ENCODE measurements at regions not wholly inside any gene's neighbourhood (a gene's known extent, or its start where the extent isn't known, plus 50 kb on each side); places are given as distances from the start of the nearest gene placed in this dataset.

GRCh38 chr18:42583283-42583731, 532.2 kb downstream of the RIT2 start:
- no peak overlapping the region for H3K9ac ChIP-seq
- H3K27me3 ChIP-seq (replicated peaks; ENCODE audit: insufficient read depth): peaks cover 8% of the 10 kb centered on the region; the same call in 1 of the 2 replicates
- H3K27ac ChIP-seq: no peak overlapping the region
- H3K4me2 ChIP-seq (ENCODE audit: unreplicated experiment): no peak overlapping the region
- TF ChIP-seq EZH2 (IDR thresholded peaks at IDR 0.05; ENCODE audit: insufficient read depth, poor library complexity, severe bottlenecking) (no peak), EZH2phosphoT487 (IDR thresholded peaks at IDR 0.05; ENCODE audit: insufficient read depth, low read depth) (no peak)
- no peak overlapping the region for H3K4me3 ChIP-seq
- no peaks in the 10 kb centered on the region for H3K9me3 ChIP-seq (ENCODE audit: low read depth)
- in situ Hi-C loops (cut with MboI): loop anchor here (25.0 kb wide), 1 partner anchor 979 kb away; no protein-coding TSS in a partner anchor
- no peaks in the 10 kb centered on the region for H3K9me2 ChIP-seq (ENCODE audit: insufficient read depth)
- H2AFZ ChIP-seq: no peak overlapping the region
- H4K20me1 ChIP-seq (ENCODE audit: insufficient read depth): no peaks in the 10 kb centered on the region
- no peaks in the 10 kb centered on the region for H3K36me3 ChIP-seq (ENCODE audit: low read depth)
- no peaks in the 10 kb centered on the region for H3K79me2 ChIP-seq (ENCODE audit: insufficient read depth)
- no peaks in the 10 kb centered on the region; the same call in 1 of the 2 replicates for H3F3A ChIP-seq (ENCODE audit: insufficient read depth)
- no peak for DNase-seq
- H3K4me1 ChIP-seq (ENCODE audit: insufficient read depth): peaks cover 7% of the 10 kb centered on the region; the same call in 1 of the 2 replicates
- 2 to 4% methylated on average over 1 of the region's 1 CpG for WGBS, 2 experiments (ENCODE audit: low coverage in 1 of 2, low lambda C conversion rate in 2 of 2, missing lambda C conversion rate in 2 of 2)

DNA sequence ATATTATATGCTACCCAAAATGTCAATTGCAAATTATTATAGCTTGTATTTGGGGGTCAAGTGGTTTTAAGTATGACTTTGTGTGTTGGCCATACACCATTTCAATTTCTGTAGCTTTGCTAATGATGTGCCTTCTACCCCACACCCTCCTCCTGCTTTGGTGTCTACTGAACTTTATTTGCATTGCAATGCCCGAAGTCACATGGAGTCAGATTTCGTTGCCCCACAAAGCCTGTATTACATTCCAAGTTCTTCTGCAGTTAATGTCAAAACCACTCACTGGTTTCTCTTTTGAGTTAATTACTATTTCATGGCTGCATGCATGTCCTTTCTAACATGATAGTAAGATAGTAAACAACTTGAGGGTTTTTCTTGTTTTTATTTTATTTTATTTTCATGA, 528.9 kb downstream of the RIT2 start:
- WGBS, 2 experiments (ENCODE audit: low coverage in 1 of 2, low lambda C conversion rate in 2 of 2, missing lambda C conversion rate in 2 of 2): 42 to 45% methylated on average over 2 of the region's 2 CpGs
- peaks cover 5% of the 10 kb centered on the region; the same call in 1 of the 2 replicates for H3K27me3 ChIP-seq (replicated peaks; ENCODE audit: insufficient read depth)
- H3K36me3 ChIP-seq (ENCODE audit: low read depth): no peaks in the 10 kb centered on the region
- no peak for DNase-seq
- no peak overlapping the region for H3K4me3 ChIP-seq
- no peaks in the 10 kb centered on the region for H3K9me3 ChIP-seq (ENCODE audit: low read depth)
- no peak overlapping the region for H3K27ac ChIP-seq
- no peak overlapping the region for H2AFZ ChIP-seq
- in situ Hi-C loops (cut with MboI): loop anchor here (25.0 kb wide), 1 partner anchor 976 kb away; no protein-coding TSS in a partner anchor
- H3K4me1 ChIP-seq (ENCODE audit: insufficient read depth): no peaks in the 10 kb centered on the region
- no peaks in the 10 kb centered on the region for H4K20me1 ChIP-seq (ENCODE audit: insufficient read depth)
- no peaks in the 10 kb centered on the region for H3K9me2 ChIP-seq (ENCODE audit: insufficient read depth)
- H3K79me2 ChIP-seq (ENCODE audit: insufficient read depth): no peaks in the 10 kb centered on the region
- no peak for TF ChIP-seq EZH2phosphoT487 (IDR thresholded peaks at IDR 0.05; ENCODE audit: insufficient read depth, low read depth)
- no peak for TF ChIP-seq EZH2 (IDR thresholded peaks at IDR 0.05; ENCODE audit: insufficient read depth, poor library complexity, severe bottlenecking)
- H3K4me2 ChIP-seq (ENCODE audit: unreplicated experiment): no peak overlapping the region
- H3K9ac ChIP-seq: no peak overlapping the region
- no peaks in the 10 kb centered on the region for H3F3A ChIP-seq (ENCODE audit: insufficient read depth)

DNA sequence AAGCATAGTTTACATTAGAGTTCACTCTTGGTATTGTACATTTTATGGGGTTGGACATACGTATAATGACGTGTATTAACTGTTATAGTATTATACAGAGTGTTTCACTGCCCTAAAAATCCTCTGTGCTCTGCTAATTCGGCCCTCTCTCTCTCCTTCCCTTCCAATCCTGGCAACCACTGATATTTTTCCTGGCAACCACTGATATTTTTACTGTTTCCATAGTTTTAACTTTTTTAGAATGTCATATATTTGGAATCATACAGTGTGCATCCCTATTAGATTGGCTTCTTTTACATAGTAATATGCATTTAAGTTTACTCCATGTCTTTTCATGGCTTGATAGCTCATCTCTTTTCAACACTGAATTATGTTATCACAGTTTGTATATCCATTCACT, 526.7 kb downstream of the RIT2 start:
- peaks cover 4% of the 10 kb centered on the region; the same call in 1 of the 2 replicates for H3K27me3 ChIP-seq (replicated peaks; ENCODE audit: insufficient read depth)
- no peaks in the 10 kb centered on the region for H3K79me2 ChIP-seq (ENCODE audit: insufficient read depth)
- no peak overlapping the region for H3K9ac ChIP-seq
- no peaks in the 10 kb centered on the region for H3K9me3 ChIP-seq (ENCODE audit: low read depth)
- 27 to 32% methylated on average over 3 of the region's 3 CpGs for WGBS, 2 experiments (ENCODE audit: low coverage in 1 of 2, low lambda C conversion rate in 2 of 2, missing lambda C conversion rate in 2 of 2)
- H3K4me3 ChIP-seq: no peak overlapping the region
- no peak overlapping the region for H3K27ac ChIP-seq
- no peak overlapping the region for H3K4me2 ChIP-seq (ENCODE audit: unreplicated experiment)
- TF ChIP-seq EZH2 (IDR thresholded peaks at IDR 0.05; ENCODE audit: insufficient read depth, poor library complexity, severe bottlenecking) (no peak), EZH2phosphoT487 (IDR thresholded peaks at IDR 0.05; ENCODE audit: insufficient read depth, low read depth) (no peak)
- no peaks in the 10 kb centered on the region for H3K36me3 ChIP-seq (ENCODE audit: low read depth)
- no peak for DNase-seq
- H2AFZ ChIP-seq: no peak overlapping the region
- H3K4me1 ChIP-seq (ENCODE audit: insufficient read depth): no peaks in the 10 kb centered on the region
- H4K20me1 ChIP-seq (ENCODE audit: insufficient read depth): no peaks in the 10 kb centered on the region
- no peaks in the 10 kb centered on the region for H3K9me2 ChIP-seq (ENCODE audit: insufficient read depth)
- in situ Hi-C loops (cut with MboI): loop anchor here (25.0 kb wide), 1 partner anchor 974 kb away; no protein-coding TSS in a partner anchor
- H3F3A ChIP-seq (ENCODE audit: insufficient read depth): no peaks in the 10 kb centered on the region

- no peaks in the 10 kb centered on the region for H3F3A ChIP-seq (ENCODE audit: insufficient read depth)
- no peaks in the 10 kb centered on the region for H3K79me2 ChIP-seq (ENCODE audit: insufficient read depth)
- H3K9me3 ChIP-seq (ENCODE audit: low read depth): no peaks in the 10 kb centered on the region
- H3K27me3 ChIP-seq (replicated peaks; ENCODE audit: insufficient read depth): no peaks in the 10 kb centered on the region
- TF ChIP-seq EZH2 (IDR thresholded peaks at IDR 0.05; ENCODE audit: insufficient read depth, poor library complexity, severe bottlenecking): no peak
- TF ChIP-seq EZH2phosphoT487 (IDR thresholded peaks at IDR 0.05; ENCODE audit: insufficient read depth, low read depth): no peak
- no peaks in the 10 kb centered on the region for H3K9me2 ChIP-seq (ENCODE audit: insufficient read depth)
- no peak for DNase-seq
- no peaks in the 10 kb centered on the region for H3K4me1 ChIP-seq (ENCODE audit: insufficient read depth)
- in situ Hi-C loops (cut with MboI): no loop called here
- H3K27ac ChIP-seq: no peak overlapping the region
- H3K4me3 ChIP-seq: no peak overlapping the region
- no peak overlapping the region for H3K4me2 ChIP-seq (ENCODE audit: unreplicated experiment)
- no peaks in the 10 kb centered on the region for H3K36me3 ChIP-seq (ENCODE audit: low read depth)
- no peaks in the 10 kb centered on the region for H4K20me1 ChIP-seq (ENCODE audit: insufficient read depth)
- H3K9ac ChIP-seq: no peak overlapping the region
- H2AFZ ChIP-seq: no peak overlapping the region
Observed at GRCh38 chr18:42604820-42605219, 510.7 kb downstream of the RIT2 start.
